ENCODE measurements at regions not wholly inside any gene's neighbourhood (a gene's known extent, or its start where the extent isn't known, plus 50 kb on each side); places are given as distances from the start of the nearest gene placed in this dataset.

DNA sequence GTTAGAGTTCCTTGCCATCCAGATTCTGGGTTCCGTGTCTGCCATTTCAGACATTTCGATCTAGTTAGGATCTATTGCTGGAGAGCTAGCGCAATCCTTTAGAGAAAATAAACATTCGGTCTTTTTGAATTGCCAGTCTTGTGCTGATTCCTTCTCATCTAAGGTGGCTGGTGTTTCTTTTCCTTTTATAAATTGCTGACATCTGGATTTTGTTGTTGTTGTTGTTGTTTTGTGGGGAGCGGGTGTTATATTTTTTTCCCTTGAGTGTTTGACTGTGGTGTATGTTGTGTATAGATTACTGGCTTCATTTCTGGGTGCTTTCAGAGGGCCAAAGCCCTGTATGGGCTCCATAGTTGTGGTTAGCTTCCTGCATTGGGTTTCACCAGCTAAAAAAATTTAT is 128.5 kb upstream of the LRP1B start:
- no peak for DNase-seq (ENCODE audit: low spot score)

DNA sequence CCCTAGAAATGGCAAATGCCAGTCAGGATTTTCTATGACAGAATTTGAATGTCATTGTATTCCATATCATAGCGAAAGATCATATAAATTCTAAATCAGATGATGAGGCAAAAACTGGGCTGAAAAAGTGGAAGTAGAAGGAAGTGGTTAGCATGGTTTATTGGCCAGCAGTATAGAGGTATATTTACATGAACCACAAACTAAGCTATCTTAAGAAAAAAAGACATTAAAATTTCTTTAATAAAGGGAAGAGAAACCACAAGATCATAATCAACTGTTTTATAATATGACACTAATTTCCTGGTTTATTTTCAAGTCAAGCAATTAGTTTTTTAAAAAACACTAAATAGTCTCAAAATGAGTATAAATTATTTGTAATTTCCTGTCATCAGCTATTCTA is 123.2 kb upstream of the LRP1B start:
- DNase-seq (ENCODE audit: low spot score), result no peak

DNA sequence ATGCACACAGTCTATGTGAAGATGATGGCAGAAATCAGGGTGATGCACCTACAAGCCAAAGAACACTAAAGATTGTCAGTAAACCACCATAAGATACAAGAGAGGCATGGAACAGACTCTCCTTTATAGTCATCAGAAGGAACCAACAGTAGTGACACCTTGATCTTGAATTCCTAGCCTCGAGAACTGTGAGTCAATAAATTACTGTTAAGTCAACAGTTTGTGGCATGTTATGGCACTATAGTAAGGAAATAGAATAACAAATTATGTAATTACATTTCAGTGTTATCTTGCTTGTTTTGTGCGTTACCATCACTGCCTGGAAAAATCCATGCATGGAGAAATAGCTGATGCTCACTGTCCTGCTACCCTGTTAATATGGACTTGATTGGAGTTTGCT is 110.2 kb upstream of the LRP1B start:
- no peak for DNase-seq (ENCODE audit: low spot score)

DNA sequence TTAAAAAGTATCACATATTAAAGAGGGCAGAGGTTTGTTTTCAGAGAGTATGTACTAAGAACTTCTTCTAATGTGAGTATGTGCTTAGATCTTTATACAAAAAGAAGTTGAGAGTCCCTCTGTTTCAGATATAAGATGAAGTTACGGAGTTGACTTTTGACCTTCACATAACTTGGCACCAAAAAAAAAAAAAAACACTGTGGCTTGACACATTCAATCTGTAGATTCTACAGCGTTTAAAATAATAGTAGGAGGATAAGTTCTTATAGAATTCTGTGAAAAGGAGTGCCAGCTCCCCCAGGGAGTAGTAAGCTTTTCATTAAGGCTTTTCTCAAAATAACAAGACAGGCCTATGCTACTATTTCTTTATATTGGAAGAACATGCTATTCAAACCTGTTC is 105.4 kb upstream of the LRP1B start:
- no peak for DNase-seq (ENCODE audit: low spot score)

DNA sequence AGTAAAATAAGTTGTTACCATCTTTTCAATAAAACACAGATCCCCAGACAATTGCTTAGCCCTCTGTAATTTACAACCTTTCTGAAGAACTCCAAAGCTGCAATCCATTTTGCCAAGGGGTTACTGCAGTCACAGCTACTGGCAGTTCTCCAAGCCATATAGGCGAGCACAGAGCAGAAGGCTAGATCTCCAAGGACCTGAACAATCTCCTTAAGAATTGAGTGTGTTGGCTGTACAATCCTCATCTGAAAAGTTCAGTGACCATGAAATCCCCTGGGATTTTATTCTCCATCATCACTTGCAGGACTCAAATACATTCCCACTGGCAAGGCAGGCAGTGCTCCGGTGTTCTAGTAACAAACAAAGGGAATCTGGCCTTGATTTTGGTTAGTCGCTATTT is 103.9 kb upstream of the LRP1B start:
- no peak for DNase-seq (ENCODE audit: low spot score)

DNA sequence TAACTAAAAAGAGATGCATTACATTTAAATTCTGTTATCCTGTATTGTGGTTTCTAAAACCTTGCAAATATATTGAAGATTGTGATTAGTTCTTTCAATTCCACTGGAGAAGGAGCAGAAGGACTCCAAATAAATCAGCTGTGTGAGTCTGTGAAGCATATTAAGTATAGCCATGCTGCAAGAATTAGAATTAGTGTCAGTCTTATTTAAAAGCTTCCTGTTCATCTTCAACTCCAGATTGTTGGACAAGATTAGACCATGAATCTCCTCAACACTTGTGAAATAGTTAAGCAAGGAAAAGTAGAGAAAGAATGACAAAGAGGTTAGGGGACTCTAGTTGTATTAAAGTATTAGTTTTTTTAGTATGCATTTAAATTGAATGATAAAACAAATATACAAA is 92.5 kb upstream of the LRP1B start:
- no peak for DNase-seq (ENCODE audit: low spot score)

DNA sequence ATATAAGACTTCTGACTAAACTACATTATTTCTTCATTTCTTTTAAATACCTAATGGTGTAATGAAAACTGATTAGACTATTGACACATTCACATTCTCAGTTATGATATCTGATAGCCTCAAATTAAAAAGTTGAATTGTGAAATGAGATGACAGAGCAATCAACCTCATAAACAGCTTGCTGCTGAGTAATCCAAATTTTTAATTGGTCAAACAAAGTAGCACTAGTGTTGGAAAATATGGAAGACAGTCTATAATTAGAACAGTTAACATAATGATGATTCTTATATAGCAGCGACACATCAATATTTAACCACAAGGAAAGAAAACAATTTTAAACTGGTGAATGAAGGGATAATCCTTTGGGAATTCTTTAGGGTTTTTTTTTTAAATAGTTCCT is 91.9 kb upstream of the LRP1B start:
- no peak for DNase-seq (ENCODE audit: low spot score)

DNA sequence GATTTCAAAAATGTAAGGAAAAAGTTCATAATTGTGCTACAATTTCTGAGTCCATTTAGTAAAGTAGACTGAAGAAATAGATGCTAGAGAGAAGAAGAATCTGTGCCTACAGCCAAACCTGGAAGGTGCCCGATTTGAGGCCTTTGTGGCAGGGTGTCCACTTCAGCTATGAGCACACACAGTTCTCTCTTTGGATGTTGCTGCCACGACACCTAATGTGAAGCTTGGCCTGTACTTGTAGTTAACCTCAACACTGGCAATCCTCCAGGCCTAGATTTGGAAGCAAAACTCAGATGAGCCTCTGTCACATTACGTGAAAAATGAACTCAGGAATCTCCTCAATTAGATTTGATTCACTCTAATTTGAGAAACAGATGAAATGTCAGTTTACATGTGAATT is 90.1 kb upstream of the LRP1B start:
- DNase-seq (ENCODE audit: low spot score), result no peak

DNA sequence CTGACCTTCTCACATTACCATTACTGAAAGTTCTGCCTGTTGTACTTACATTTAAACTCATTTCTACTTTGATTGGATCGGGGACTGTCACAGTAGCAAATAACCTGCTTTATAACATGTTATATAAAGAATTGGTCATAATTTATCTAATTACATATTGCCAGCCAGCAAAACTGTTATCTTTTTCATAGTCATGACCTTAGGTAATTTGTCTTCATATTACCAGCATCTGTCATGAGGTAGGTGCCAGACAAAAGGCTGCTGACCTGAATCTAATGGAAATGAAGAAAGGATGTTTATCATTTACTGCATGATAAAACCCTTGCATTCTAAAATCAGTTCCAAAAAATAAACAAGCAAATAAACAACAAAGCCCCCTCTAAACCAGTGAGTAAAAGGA is 89.4 kb upstream of the LRP1B start:
- DNase-seq (ENCODE audit: low spot score), result no peak

DNA sequence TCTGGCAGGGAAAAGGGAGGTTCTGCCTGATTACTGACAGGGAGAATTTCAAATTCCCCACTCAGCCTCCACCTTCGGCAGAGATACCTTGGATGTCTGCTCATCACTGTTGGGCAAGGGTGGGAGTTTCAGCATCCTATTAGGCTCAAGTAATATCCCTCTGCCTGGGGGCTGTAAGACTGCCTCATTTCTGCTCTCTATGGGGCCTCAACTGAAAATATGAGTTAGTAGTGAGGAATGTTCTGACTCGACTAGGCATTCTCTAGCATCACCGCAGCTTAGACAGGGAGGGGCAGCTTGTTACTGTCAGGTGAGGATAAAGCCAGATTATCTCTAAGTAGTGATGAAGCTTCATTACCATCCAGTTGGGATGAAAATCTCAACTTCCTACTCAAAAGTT is 87.7 kb upstream of the LRP1B start:
- DNase-seq (ENCODE audit: low spot score), result no peak

DNA sequence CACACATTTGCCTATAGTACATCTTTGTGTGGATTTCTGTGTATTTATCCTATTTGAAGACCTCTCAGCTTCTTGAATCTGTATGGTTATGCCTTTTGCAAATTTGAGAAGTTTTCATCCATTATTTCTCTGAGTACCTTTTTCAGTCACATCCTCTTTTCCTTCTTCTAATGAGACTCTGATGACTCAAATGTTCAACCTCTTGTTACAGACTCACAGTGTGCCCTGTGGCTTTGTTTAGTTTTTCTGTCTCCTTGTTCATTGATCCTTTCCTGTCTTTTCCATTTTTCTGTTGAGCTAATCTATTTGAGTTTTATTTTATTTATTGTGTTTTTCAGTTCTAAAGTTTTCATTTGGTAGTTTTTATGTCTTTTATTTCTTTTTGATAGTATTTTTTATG is 87.0 kb upstream of the LRP1B start:
- DNase-seq (ENCODE audit: low spot score), result no peak

DNA sequence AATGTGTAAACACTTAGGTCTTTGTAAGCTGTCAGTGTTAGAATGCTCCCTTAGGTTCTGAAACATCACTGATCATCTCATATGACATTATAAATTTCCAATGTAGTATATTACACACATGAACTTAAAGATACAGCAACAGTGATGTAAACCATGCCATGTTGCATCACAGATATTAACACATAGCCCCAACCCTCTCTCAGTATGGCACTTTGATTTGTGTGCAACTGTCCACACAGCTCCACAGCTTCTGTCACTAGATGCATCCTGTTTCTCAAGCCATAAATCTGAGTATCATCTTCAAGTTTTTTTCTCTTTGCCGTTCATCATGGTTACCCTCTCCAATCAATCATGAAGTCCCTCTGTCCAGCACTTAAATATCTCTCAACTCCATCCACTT is 69.2 kb upstream of the LRP1B start:
- DNase-seq (ENCODE audit: low spot score), result no peak

DNA sequence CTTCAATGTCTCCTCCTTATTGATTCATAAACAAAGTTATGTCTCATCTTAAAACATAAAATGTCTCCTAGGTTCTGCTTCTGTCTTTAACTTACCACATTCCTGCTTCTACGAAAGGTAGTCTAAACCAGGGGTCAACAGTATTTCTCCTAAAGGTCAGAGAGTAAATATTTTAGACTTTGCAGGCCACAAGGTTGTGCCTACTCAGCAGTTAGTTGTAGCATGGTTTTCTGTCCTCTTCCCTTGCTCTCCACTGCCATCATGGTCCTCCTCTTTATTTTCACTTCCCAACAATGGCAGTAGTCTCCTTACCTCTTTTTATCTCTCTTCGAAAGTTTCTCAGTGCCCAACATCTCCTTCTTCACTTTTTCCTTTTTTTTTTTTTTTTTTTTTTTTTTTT is 68.3 kb upstream of the LRP1B start:
- DNase-seq (ENCODE audit: low spot score), result no peak

DNA sequence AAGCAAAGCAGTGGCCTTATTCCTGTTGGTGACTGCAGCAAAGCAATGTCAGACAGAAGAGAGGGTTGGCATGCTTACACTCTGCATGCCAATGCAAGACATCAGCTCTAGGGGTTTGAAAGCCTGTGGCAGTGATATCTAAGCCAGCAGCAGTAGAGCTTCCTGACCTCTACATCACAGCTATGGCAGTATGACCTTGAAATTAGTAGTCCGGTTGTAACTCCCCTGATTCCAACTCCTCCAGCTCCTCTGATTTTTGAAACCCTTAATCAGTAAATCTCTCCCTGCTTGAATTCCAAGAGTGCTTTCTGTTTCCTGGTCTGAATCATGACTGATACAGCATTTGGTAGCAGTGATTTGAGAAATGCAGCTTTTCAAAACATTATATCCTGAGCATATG is 60.0 kb upstream of the LRP1B start:
- DNase-seq (ENCODE audit: low spot score), result no peak

DNA sequence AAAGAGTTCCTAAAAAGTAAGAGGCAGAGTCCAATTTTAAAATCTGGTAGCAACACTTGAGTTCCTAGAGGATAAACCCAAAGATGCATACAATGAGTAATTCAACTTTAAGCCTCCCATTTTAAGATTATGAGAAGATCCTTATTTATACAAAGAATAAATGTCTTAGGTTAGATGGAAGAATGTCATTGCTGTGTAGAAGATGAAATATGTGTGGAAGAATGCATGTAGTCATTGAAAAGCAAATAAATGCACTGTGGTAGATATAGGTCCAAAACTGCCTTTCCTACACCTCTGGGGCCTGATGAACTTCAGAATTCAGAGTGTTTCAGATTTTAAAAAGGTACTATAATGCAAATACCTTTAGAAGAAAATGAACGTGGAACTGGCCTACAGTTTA is 58.7 kb upstream of the LRP1B start:
- DNase-seq (ENCODE audit: low spot score), result no peak

DNA sequence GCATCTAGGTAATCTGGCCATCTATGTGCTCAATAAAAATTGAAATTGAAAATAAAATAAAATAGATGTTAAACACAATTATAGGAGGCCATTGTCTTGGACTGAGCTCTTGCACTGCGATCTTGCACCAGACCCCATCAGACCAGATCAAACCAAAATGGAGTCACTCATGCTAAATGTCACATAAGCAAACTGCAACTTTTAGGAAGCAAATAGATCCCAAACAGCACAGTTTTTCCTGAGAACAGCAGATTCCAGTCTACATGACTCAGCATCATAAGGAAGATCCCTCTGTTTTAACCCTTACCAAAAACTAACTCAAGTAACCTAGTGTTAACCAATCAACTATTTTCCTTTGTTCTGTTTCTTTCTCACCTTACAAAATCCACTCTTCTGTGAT is 57.7 kb upstream of the LRP1B start:
- no peak for DNase-seq (ENCODE audit: low spot score)

DNA sequence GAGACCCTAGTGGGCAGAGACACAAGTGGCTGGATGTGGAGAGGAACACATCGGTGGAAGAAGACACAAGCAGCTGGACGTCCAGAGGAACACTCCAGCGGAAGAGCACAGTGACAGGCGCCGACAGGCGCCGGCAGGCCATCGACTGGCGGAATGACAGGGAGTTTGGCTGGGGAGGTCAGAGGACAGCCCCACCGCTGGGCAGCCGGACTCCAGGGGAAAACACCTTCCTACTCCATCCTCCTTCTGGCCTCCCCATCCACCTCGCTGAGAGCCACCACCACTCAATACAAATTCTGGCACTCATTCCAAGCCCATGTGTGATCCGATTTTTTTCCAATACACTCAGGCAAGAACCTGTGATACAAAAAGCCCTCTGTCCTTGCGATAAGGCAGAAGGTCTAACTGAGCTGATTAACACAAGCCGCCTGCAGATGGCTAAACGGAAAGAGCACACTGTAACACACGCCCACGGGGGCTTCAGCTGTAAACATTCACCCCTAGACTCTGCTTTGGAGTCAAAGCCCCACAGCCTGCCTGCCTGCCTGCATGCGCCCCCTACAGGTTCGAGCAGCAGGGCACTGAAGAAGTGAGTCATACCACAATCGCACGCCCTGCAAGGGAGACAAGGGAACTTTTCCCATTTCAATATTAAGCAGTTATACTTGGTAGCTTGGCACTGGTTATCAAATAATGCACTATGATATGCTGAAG is 50.2 kb upstream of the LRP1B start:
- peak; percentile 5 for DNase-seq (ENCODE audit: low spot score)
